HCT116 (cell line): ENCODE measurements at regions not wholly inside any gene's neighbourhood (a gene's known extent, or its start where the extent isn't known, plus 50 kb on each side); places are given as distances from the start of the nearest gene placed in this dataset.

ENCODE experiments used
- ATAC-seq: fragments of 200-7000 bp; cut with Tn5 transposase; 2 replicates; pipeline ENCODE4 v1.9.1; 2020; ENCODE audit warnings: mild to moderate bottlenecking, moderate library complexity
- BruUV-seq: library from RNA; stranded (reverse); fragments of 400-500 nt; replicated peaks from 2 replicates; lab custom pipeline; 2021; lab: Mats Ljungman, UMichigan
- CTCF ChIA-PET: fragments of 300-600 bp; sonication (Branson Sonifier 250); formaldehyde crosslinking; loops from one replicate; lab custom pipeline; 2021; ENCODE audit warnings: antibody characterized with exemption; lab: Charles Lee
- POLR2A ChIA-PET: fragments of 300-600, 350-600 bp; sonication (Branson Sonifier 250); formaldehyde crosslinking; loops from one replicate; lab custom pipeline; 2021; ENCODE audit warnings: antibody characterized with exemption; lab: Charles Lee
- RAD21 ChIA-PET, 2 experiments: fragments of 300-600 bp; sonication (Branson Sonifier 250); formaldehyde crosslinking; loops; one replicate each; lab custom pipeline; 2023; ENCODE audit warnings: low total read pairs in 2 of 2; ENCODE audit not compliant: uncharacterized antibody in 2 of 2, unreplicated experiment in 2 of 2, low non-redundant PET in 1 of 2; lab: Charles Lee
- DNase-seq: peaks from one replicate; pipeline ENCODE4 v3.0.0-alpha.2; 2010; ENCODE audit warnings: low read depth, low spot score
- H2AFZ ChIP-seq: fragments of 200-600 bp; shearing (Covaris generic), sonication (generic); 2 replicates; pipeline ENCODE4 v1.6.1; 2017; ENCODE audit warnings: low read depth, mixed run types, mixed read lengths, antibody characterized with exemption, low read length; ENCODE audit not compliant: poor library complexity, severe bottlenecking
- H3K27ac ChIP-seq: 2 replicates; pipeline ENCODE4 v1.5.1; 2012; ENCODE audit warnings: low read depth, low read length
- H3K27me3 ChIP-seq: fragments of 200-600 bp; sonication (generic); 2 replicates; pipeline ENCODE4 v1.6.1; 2016; ENCODE audit warnings: mixed run types, low read length, mixed read lengths; ENCODE audit not compliant: insufficient read depth
- H3K36me3 ChIP-seq, 2 experiments: fragments of 200-500 bp in 1 of 2; fragments of 200-600 bp in 1 of 2; sonication (Bioruptor generic) in 1 of 2; sonication (generic) in 1 of 2; 2 replicates each; pipeline versions ENCODE4 v1.5.1 to v1.6.1; 2014 to 2016; ENCODE audit warnings: low read length in 2 of 2, inconsistent platforms in 1 of 2, mixed read lengths in 1 of 2, mixed run types in 1 of 2; ENCODE audit not compliant: insufficient read depth in 2 of 2, control insufficient read depth in 1 of 2
- H3K4me1 ChIP-seq, 2 experiments: fragments of 200-600 bp in 1 of 2; sonication (generic) in 1 of 2; 2 replicates each; pipeline versions ENCODE4 v1.5.1 to v1.6.1; 2012 to 2017; ENCODE audit warnings: low read length in 2 of 2, inconsistent platforms in 1 of 2, mild to moderate bottlenecking in 1 of 2, mixed read lengths in 1 of 2, mixed run types in 1 of 2, moderate library complexity in 1 of 2; ENCODE audit not compliant: insufficient read depth in 2 of 2, control insufficient read depth in 1 of 2
- H3K4me2 ChIP-seq: fragments of 200-600 bp; sonication (generic); 2 replicates; pipeline ENCODE4 v1.6.1; 2017; ENCODE audit warnings: mixed run types, low read length, mixed read lengths
- H3K4me3 ChIP-seq, 2 experiments: fragments of 200-600 bp in 1 of 2; sonication (generic) in 1 of 2; replicated peaks in 1 of 2; 2 replicates each; pipeline ENCODE4 v1.5.1; 2011 to 2016; ENCODE audit warnings: low read length in 2 of 2, control low read depth in 1 of 2, low read depth in 1 of 2, mild to moderate bottlenecking in 1 of 2, mixed read lengths in 1 of 2, mixed run types in 1 of 2
- H3K79me2 ChIP-seq: fragments of 200-600 bp; sonication (generic); 2 replicates; pipeline ENCODE4 v1.6.1; 2017; ENCODE audit warnings: mild to moderate bottlenecking, mixed run types, low read length, moderate library complexity, mixed read lengths; ENCODE audit not compliant: insufficient read depth
- H3K9ac ChIP-seq: fragments of 200-600 bp; sonication (generic); 2 replicates; pipeline ENCODE4 v1.6.1; 2016; ENCODE audit warnings: low read length, mixed read lengths
- H3K9me2 ChIP-seq: fragments of 200-600 bp; sonication (generic), shearing (Covaris generic); 2 replicates; pipeline ENCODE4 v1.6.1; 2017; ENCODE audit warnings: mixed run types, mild to moderate bottlenecking, moderate library complexity; ENCODE audit not compliant: insufficient read depth
- H3K9me3 ChIP-seq, 2 experiments: fragments of 200-500 bp in 1 of 2; fragments of 200-600 bp in 1 of 2; sonication (Bioruptor generic) in 1 of 2; sonication (generic) in 1 of 2; 2 replicates each; pipeline ENCODE4 v1.6.1; 2014 to 2017; ENCODE audit warnings: low read length in 2 of 2, mixed read lengths in 2 of 2, inconsistent platforms in 1 of 2, low read depth in 1 of 2, mild to moderate bottlenecking in 1 of 2, mixed run types in 1 of 2, moderate library complexity in 1 of 2; ENCODE audit not compliant: control insufficient read depth in 1 of 2, insufficient read depth in 1 of 2
- H4K20me1 ChIP-seq: fragments of 200-600 bp; sonication (generic), shearing (Covaris generic); 2 replicates; pipeline ENCODE4 v1.6.1; 2017; ENCODE audit warnings: mixed run types, mild to moderate bottlenecking, moderate library complexity; ENCODE audit not compliant: insufficient read depth
- CBX3 ChIP-seq: IDR thresholded peaks from 2 replicates; pipeline ENCODE4 v1.6.1; 2012; ENCODE audit warnings: low read depth
- CEBPB ChIP-seq: IDR thresholded peaks from 2 replicates; pipeline ENCODE4 v1.6.1; 2012; ENCODE audit warnings: low read depth
- CTCF ChIP-seq, 3 experiments: fragments of 200-600 bp in 1 of 3; sonication (generic) in 1 of 3; IDR thresholded peaks in 2 of 3; conservative IDR thresholded peaks in 1 of 3; 2 replicates each; pipeline ENCODE4 v1.5.1; 2012 to 2017; ENCODE audit warnings: low read depth in 2 of 3, low read length in 2 of 3, antibody characterized with exemption in 1 of 3, borderline replicate concordance in 1 of 3, control low read depth in 1 of 3, mild to moderate bottlenecking in 1 of 3, mixed read lengths in 1 of 3, mixed run types in 1 of 3, moderate library complexity in 1 of 3; ENCODE audit not compliant: insufficient read depth in 1 of 3
- EGR1 ChIP-seq: IDR thresholded peaks from 2 replicates; pipeline ENCODE4 v1.6.1; 2012; ENCODE audit warnings: low read depth
- ELF1 ChIP-seq: IDR thresholded peaks from 2 replicates; pipeline ENCODE4 v1.6.1; 2012; ENCODE audit warnings: low read depth, borderline replicate concordance
- EZH2phosphoT487 ChIP-seq: fragments of 200-600 bp; IDR thresholded peaks from 2 replicates; pipeline ENCODE4 v1.6.1; 2018; ENCODE audit warnings: antibody characterized with exemption, borderline replicate concordance
- FOSL1 ChIP-seq: IDR thresholded peaks from 2 replicates; pipeline ENCODE4 v1.6.1; 2012; ENCODE audit warnings: low read depth
- MAX ChIP-seq: IDR thresholded peaks from 2 replicates; pipeline ENCODE4 v1.6.1; 2012
- POLR2A ChIP-seq: IDR thresholded peaks from 2 replicates; pipeline ENCODE4 v1.7.0; 2011; ENCODE audit warnings: borderline replicate concordance; ENCODE audit not compliant: insufficient read depth, insufficient read length; ENCODE audit errors: extremely low read depth
- POLR2AphosphoS5 ChIP-seq: IDR thresholded peaks from 2 replicates; pipeline ENCODE4 v1.6.1; 2011; ENCODE audit warnings: mild to moderate bottlenecking, low read depth, low read length, moderate library complexity
- RAD21 ChIP-seq: IDR thresholded peaks from 2 replicates; pipeline ENCODE4 v1.6.1; 2012; ENCODE audit warnings: low read depth, mild to moderate bottlenecking
- REST ChIP-seq: IDR thresholded peaks from 2 replicates; pipeline ENCODE4 v1.6.1; 2012; ENCODE audit warnings: low read depth
- SP1 ChIP-seq: IDR thresholded peaks from 2 replicates; pipeline ENCODE4 v1.6.1; 2012; ENCODE audit warnings: low read depth
- TCF7L2 ChIP-seq: IDR thresholded peaks from 2 replicates; pipeline ENCODE4 v1.7.0; 2011; ENCODE audit warnings: borderline replicate concordance, inconsistent platforms; ENCODE audit not compliant: insufficient read depth, insufficient read length; ENCODE audit errors: extremely low read depth
- YY1 ChIP-seq: IDR thresholded peaks from 2 replicates; pipeline ENCODE4 v1.6.1; 2011; ENCODE audit warnings: low read length, low read depth, moderate library complexity, mild to moderate bottlenecking; ENCODE audit not compliant: insufficient replicate concordance; ENCODE audit errors: extremely low read depth
- ZBTB33 ChIP-seq: IDR thresholded peaks from 2 replicates; pipeline ENCODE4 v1.6.1; 2011; ENCODE audit warnings: mild to moderate bottlenecking, low read length, moderate library complexity; ENCODE audit not compliant: insufficient replicate concordance; ENCODE audit errors: extremely low read depth
- ZFX ChIP-seq: fragments of 450-650 bp; IDR thresholded peaks from 2 replicates; pipeline ENCODE4 v1.6.1; 2017
- ZNF274 ChIP-seq: fragments of 200-500 bp; sonication (Bioruptor generic); IDR thresholded peaks from 2 replicates; pipeline ENCODE4 v1.6.1; 2014; ENCODE audit warnings: mild to moderate bottlenecking, low read depth, low read length, inconsistent platforms
- intact Hi-C: fragments of 100-400 bp; cut with micrococcal nuclease; formaldehyde crosslinking; loops from 2 replicates; pipeline ENCODE4 v1.10.0; 2022

- no peak overlapping the region for H3K4me3 ChIP-seq
- no peak for TF ChIP-seq CTCF (IDR thresholded peaks at IDR 0.05 in 2 of 3, conservative IDR thresholded peaks at IDR 0.05 in 1 of 3; ENCODE audit: borderline replicate concordance in 1 of 3, insufficient read depth in 1 of 3, low read depth in 2 of 3, low read length in 2 of 3)
- no peak for TF ChIP-seq MAX
- TF ChIP-seq POLR2A = no peak
- no peak for TF ChIP-seq ZNF274
- no peak for TF ChIP-seq SP1
- TF ChIP-seq REST = no peak
- TF ChIP-seq EZH2phosphoT487 = no peak
- TF ChIP-seq RAD21 = no peak
- no peak for TF ChIP-seq CEBPB
- TF ChIP-seq TCF7L2 = no peak
- TF ChIP-seq ZBTB33 = no peak
- TF ChIP-seq EGR1 = no peak
- no peak for TF ChIP-seq FOSL1
- TF ChIP-seq YY1 = no peak
- TF ChIP-seq ELF1 = no peak
- TF ChIP-seq CBX3 = no peak
- no peak for TF ChIP-seq POLR2AphosphoS5
- TF ChIP-seq ZFX = no peak
- TF ChIP-seq, all 23 proteins: peak for 0
- POLR2A ChIA-PET = no interaction called here
- CTCF ChIA-PET = no interaction called here
- Histone ChIP-seq H3K9ac (no peak overlapping the region), H3K27ac (no peak overlapping the region), H3K9me3 (no peaks in the 10 kb centered on the region), H3K36me3 (no peaks in the 10 kb centered on the region), H3K79me2 (no peaks in the 10 kb centered on the region), H3K9me2 (no peaks in the 10 kb centered on the region), H3K27me3 (peaks cover 15% of the 10 kb centered on the region; the same call in 1 of the 2 replicates), H4K20me1 (no peaks in the 10 kb centered on the region), H3K4me2 (no peak overlapping the region), H3K4me1 (no peaks in the 10 kb centered on the region), H2AFZ (no peak overlapping the region)
- DNase-seq (no peak), ATAC-seq (no peak)
- intact Hi-C loops = no loop called here
- no TSS peak for BruUV-seq
- RAD21 ChIA-PET = no interaction called here
Observed at GRCh38 chr2:217117523-217117922, 257.7 kb upstream of the TNP1 start.
